Activated CD4-positive, alpha-beta memory T cell treated with anti-CD3 and anti-CD28 coated beads for 36 hours (primary cell): ENCODE measurements at regions not wholly inside any gene's neighbourhood (a gene's known extent, or its start where the extent isn't known, plus 50 kb on each side); places are given as distances from the start of the nearest gene placed in this dataset.
"Not testable (repeated sequence)": the region's sequence is repeated elsewhere in the genome, so short reads cannot be mapped to it uniquely, and the experiment has no call there.

Experiments
- CTCF ChIA-PET: fragments of 350-600 bp; sonication (Branson Sonifier 250); formaldehyde crosslinking; loops from one replicate; lab custom pipeline; 2021; ENCODE audit warnings: antibody characterized with exemption, inconsistent platforms; lab: Charles Lee
- POLR2A ChIA-PET: fragments of 350-600 bp; sonication (Branson Sonifier 250); formaldehyde crosslinking; loops from one replicate; lab custom pipeline; 2021; ENCODE audit warnings: antibody characterized with exemption; lab: Charles Lee
- DNase-seq: peaks from one replicate; pipeline ENCODE4 v3.0.0-alpha.2; 2020
- H3K27ac Mint-ChIP-seq: one replicate; pipeline ENCODE4 v1.8.0; 2021; ENCODE audit warnings: mixed read lengths
- H3K27me3 Mint-ChIP-seq: one replicate; pipeline ENCODE4 v1.8.0; 2021; ENCODE audit warnings: mixed read lengths
- H3K36me3 Mint-ChIP-seq: one replicate; pipeline ENCODE4 v1.8.0; 2021; ENCODE audit warnings: mixed read lengths
- H3K4me1 Mint-ChIP-seq: one replicate; pipeline ENCODE4 v1.8.0; 2021; ENCODE audit warnings: low read depth, mixed read lengths
- H3K4me3 Mint-ChIP-seq: one replicate; pipeline ENCODE4 v1.8.0; 2021; ENCODE audit warnings: mild to moderate bottlenecking, mixed read lengths
- H3K9me3 Mint-ChIP-seq: one replicate; pipeline ENCODE4 v1.8.0; 2021; ENCODE audit warnings: mixed read lengths
- intact Hi-C: fragments of 100-400 bp; cut with micrococcal nuclease; formaldehyde crosslinking; loops from one replicate; pipeline ENCODE4 v1.15.1; 2023

DNA sequence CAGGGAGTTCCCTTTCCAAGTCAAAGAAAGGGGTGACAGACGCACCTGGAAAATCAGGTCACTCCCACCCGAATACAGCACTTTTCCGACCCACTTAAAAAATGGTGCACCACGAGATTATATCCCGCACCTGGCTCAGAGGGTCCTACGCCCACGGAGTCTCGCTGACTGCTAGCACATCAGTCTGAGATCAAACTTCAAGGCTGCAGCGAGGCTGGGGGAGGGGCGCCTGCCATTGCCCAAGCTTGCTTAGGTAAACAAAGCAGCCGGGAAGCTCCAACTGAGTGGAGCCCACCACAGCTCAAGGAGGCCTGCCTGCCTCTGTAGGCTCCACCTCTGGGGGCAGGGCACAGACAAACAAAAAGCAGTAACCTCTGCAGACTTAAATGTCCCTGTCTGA lies 277.8 kb upstream of the ARHGAP42 start:
- intact Hi-C loops, POLR2A ChIA-PET, H3K36me3 Mint-ChIP-seq, H3K4me3 Mint-ChIP-seq, DNase-seq, H3K27ac Mint-ChIP-seq, CTCF ChIA-PET, H3K4me1 Mint-ChIP-seq, H3K27me3 Mint-ChIP-seq: not testable (repeated sequence)
- H3K9me3 Mint-ChIP-seq = peaks cover 18% of the 10 kb centered on the region

- intact Hi-C loops = no loop called here
- H3K27me3 Mint-ChIP-seq = no peaks in the 10 kb centered on the region
- peaks cover 33% of the 10 kb centered on the region for H3K9me3 Mint-ChIP-seq
- no peaks in the 10 kb centered on the region for H3K4me1 Mint-ChIP-seq
- H3K36me3 Mint-ChIP-seq = no peaks in the 10 kb centered on the region
- no peak overlapping the region for H3K4me3 Mint-ChIP-seq
- ChIA-PET POLR2A (no interaction called here), CTCF (no interaction called here)
- H3K27ac Mint-ChIP-seq = no peak overlapping the region
- DNase-seq = no peak
Observed at GRCh38 chr11:100419518-100419917, 267.6 kb upstream of the ARHGAP42 start.

DNA sequence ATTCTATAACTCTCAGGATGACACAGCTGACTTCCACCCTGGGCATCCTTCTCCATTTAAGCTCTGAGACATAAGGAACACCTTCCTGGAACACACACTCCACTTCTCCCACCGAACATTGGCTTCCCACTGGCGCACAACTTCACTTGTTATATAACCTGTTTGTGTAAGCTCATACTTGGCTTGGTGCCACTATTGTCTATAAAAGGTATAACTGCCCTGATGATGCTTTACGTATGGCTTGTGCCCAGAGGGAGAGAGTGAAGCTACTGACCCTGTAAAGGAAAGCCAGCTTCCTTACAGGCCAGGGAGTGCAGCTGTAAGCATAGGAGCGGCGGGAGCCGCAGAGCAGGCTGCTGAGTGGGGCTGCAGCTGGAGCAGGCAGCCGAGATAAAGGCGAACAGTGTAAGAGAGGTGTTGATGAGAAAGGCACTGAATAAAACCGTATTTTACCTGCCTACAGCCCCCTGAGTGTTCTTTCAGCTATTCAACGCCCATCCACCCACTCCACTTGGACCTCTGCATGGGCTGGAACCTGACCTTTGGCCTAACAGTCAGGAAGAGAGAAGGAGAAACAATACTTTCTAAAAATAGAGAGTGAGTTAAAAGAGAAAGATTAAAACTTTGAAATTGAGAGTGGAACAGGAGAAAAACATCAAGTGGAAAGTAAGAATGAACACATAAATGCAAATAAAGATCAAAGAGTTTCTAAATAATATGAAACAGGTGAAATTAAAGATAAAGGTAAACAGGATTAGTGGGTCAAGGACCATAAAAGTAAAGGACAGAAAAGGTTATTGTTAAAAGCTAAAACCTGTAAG lies 252.1 kb upstream of the ARHGAP42 start:
- H3K27ac Mint-ChIP-seq = no peak overlapping the region
- intact Hi-C loops = no loop called here

GRCh38 chr11:100438376-100438775 lies 248.7 kb upstream of the ARHGAP42 start:
- DNase-seq = no peak
- H3K27ac Mint-ChIP-seq = no peak overlapping the region
- ChIA-PET POLR2A (no interaction called here), CTCF (no interaction called here)
- H3K4me1 Mint-ChIP-seq = no peaks in the 10 kb centered on the region
- H3K4me3 Mint-ChIP-seq = no peak overlapping the region
- peaks cover 10% of the 10 kb centered on the region for H3K9me3 Mint-ChIP-seq
- no peaks in the 10 kb centered on the region for H3K27me3 Mint-ChIP-seq
- no peaks in the 10 kb centered on the region for H3K36me3 Mint-ChIP-seq
- intact Hi-C loops = no loop called here

More for the DNA sequence above, 252.1 kb upstream of the ARHGAP42 start:
- Mint-ChIP-seq H3K36me3 (no peaks in the 10 kb centered on the region), H3K27me3 (no peaks in the 10 kb centered on the region), H3K9me3 (peaks cover 5% of the 10 kb centered on the region), H3K4me3 (no peak overlapping the region), H3K4me1 (no peaks in the 10 kb centered on the region)
- DNase-seq = no peak
- ChIA-PET POLR2A (no interaction called here), CTCF (no interaction called here)

DNA sequence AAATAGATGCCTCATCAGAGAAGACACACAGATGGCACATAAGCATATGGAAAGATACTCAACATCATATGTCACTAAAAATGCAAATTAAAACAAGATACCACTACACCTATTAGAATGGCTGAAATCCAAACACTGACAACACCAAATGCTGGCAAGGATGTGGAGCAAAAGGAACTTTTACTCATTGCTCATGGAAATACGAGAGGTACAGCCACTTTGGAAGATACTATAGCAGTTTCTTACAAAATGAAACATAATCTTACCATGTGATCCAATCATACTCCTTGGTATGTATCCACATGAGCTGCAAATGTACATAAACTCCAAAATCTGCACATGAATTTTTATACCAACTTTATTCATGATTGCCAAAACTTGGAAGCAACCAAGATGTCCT lies 246.0 kb upstream of the ARHGAP42 start:
- Mint-ChIP-seq H3K27ac (no peak overlapping the region), H3K27me3 (no peaks in the 10 kb centered on the region), H3K36me3 (no peaks in the 10 kb centered on the region), H3K9me3 (peaks cover 10% of the 10 kb centered on the region), H3K4me1 (no peaks in the 10 kb centered on the region), H3K4me3 (no peak overlapping the region)
- POLR2A ChIA-PET = no interaction called here
- intact Hi-C loops = no loop called here
- CTCF ChIA-PET = no interaction called here
- no peak for DNase-seq

DNA sequence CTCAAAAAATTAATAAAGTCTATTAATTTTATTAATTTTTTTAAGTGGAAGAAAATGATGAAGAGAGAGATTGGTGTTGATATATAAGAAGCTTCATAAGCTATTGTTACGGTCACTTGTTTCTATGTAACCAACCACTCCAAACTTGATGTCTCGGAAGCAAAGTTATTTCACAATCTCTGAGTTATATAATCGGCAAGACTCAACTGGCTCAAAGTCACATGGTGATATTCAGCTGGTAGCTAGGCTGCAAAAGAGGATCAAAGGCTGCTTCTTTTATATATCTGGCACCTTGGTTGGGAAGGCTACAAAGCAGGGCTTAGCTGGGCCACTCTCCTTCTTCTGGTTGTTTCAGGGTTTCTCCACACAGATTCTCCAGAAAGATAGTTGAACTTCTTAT lies 245.1 kb upstream of the ARHGAP42 start:
- H3K9me3 Mint-ChIP-seq = peaks cover 13% of the 10 kb centered on the region
- no peak overlapping the region for H3K27ac Mint-ChIP-seq

DNA sequence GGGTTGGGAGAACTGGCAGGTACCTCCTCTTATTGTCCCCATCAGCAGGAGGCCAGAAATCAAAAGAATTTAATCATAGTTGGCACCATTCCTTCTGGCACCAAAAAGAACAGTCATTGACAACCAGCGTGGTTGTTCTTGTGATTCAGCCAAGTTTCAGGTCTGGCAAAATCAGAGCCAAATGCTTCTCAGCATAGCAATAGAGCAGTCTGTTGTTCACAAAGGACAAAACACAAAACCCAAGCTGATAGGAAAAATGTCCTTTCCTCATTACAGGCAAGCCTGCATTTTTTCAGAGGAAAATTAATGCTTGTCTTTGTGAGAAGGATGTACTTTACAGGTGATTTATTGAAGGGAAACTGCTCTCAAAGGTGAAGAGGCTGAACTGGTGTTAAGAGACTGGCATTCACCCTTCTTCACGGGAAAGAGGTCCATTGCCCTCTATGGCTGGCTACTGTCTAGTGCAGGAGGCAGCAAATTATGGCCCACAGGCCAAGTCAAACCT lies 241.8 kb upstream of the ARHGAP42 start:
- intact Hi-C loops = no loop called here
- no peak overlapping the region for H3K4me3 Mint-ChIP-seq
- H3K27me3 Mint-ChIP-seq = no peaks in the 10 kb centered on the region
- H3K36me3 Mint-ChIP-seq = no peaks in the 10 kb centered on the region
- CTCF ChIA-PET = no interaction called here
- no peaks in the 10 kb centered on the region for H3K4me1 Mint-ChIP-seq
- H3K27ac Mint-ChIP-seq = no peak overlapping the region
- peaks cover 19% of the 10 kb centered on the region for H3K9me3 Mint-ChIP-seq
- POLR2A ChIA-PET = no interaction called here
- no peak for DNase-seq

More for the DNA sequence above, 245.1 kb upstream of the ARHGAP42 start:
- POLR2A ChIA-PET = no interaction called here
- Mint-ChIP-seq H3K4me3 (no peak overlapping the region), H3K4me1 (no peaks in the 10 kb centered on the region), H3K36me3 (no peaks in the 10 kb centered on the region), H3K27me3 (no peaks in the 10 kb centered on the region)
- CTCF ChIA-PET = no interaction called here
- DNase-seq = no peak
- intact Hi-C loops = no loop called here

DNA sequence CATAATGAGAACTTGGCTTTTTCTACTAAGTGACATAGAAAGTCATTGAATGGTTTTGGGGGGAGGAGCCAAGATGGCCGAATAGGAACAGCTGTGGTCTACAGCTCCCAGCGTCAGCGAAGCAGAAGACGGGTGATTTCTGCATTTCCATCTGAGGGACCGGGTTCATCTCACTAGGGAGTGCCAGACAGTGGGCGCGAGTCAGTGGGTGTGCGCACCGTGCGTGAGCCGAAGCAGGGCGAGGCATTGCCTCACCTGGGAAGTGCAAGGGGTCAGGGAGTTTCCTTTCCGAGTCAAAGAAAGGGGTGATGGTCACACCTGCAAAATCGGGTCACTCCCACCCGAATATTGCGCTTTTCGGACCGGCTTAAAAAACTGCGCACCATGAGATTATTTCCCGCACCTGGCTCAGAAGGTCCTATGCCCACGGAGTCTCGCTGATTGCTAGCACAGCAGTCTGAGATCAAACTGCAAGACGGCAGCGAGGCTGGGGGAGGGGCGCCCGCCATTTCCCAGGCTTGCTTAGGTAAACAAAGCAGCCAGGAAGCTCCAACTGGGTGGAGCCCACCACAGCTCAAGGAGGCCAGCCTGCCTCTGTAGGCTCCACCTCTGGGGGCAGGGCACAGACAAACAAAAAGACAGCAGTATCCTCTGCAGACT lies 235.2 kb upstream of the ARHGAP42 start:
- H3K4me3 Mint-ChIP-seq, CTCF ChIA-PET, intact Hi-C loops: not testable (repeated sequence)

GRCh38 chr11:100459811-100460210 lies 227.3 kb upstream of the ARHGAP42 start:
- ChIA-PET CTCF (no interaction called here), POLR2A (no interaction called here)
- Mint-ChIP-seq H3K27ac (no peak overlapping the region), H3K27me3 (no peaks in the 10 kb centered on the region), H3K9me3 (peaks cover 6% of the 10 kb centered on the region), H3K4me3 (no peak overlapping the region), H3K4me1 (no peaks in the 10 kb centered on the region), H3K36me3 (no peaks in the 10 kb centered on the region)
- no peak for DNase-seq
- intact Hi-C loops = no loop called here

More for the DNA sequence above, 235.2 kb upstream of the ARHGAP42 start:
- H3K27me3 Mint-ChIP-seq, H3K27ac Mint-ChIP-seq, H3K4me1 Mint-ChIP-seq, DNase-seq, POLR2A ChIA-PET, H3K36me3 Mint-ChIP-seq: not testable (repeated sequence)
- H3K9me3 Mint-ChIP-seq = peaks cover 14% of the 10 kb centered on the region

DNA sequence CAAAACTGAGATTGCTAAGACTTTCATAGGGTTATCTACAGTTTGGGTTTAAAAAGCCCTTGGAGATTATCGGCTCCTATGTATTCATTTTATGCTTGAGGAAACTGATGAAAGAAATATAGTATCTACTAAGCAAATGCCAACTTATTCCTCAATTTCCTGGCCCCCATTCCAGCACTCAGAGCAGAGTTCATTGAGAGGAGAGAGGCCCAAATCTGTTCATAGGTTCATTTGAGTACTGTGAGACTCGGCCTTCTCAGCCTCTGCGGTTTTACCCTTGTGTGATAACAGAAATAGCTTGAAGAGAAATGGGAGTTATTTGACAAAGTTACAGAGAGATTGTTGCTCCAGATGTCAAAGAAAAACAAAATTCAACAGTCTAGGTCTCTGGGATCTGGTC lies 226.7 kb upstream of the ARHGAP42 start:
- intact Hi-C loops = no loop called here
- peaks cover 6% of the 10 kb centered on the region for H3K9me3 Mint-ChIP-seq
- ChIA-PET POLR2A (no interaction called here), CTCF (no interaction called here)
- H3K27me3 Mint-ChIP-seq = no peaks in the 10 kb centered on the region
- H3K27ac Mint-ChIP-seq = no peak overlapping the region
- DNase-seq = no peak
- no peaks in the 10 kb centered on the region for H3K36me3 Mint-ChIP-seq
- H3K4me1 Mint-ChIP-seq = no peaks in the 10 kb centered on the region
- no peak overlapping the region for H3K4me3 Mint-ChIP-seq

DNA sequence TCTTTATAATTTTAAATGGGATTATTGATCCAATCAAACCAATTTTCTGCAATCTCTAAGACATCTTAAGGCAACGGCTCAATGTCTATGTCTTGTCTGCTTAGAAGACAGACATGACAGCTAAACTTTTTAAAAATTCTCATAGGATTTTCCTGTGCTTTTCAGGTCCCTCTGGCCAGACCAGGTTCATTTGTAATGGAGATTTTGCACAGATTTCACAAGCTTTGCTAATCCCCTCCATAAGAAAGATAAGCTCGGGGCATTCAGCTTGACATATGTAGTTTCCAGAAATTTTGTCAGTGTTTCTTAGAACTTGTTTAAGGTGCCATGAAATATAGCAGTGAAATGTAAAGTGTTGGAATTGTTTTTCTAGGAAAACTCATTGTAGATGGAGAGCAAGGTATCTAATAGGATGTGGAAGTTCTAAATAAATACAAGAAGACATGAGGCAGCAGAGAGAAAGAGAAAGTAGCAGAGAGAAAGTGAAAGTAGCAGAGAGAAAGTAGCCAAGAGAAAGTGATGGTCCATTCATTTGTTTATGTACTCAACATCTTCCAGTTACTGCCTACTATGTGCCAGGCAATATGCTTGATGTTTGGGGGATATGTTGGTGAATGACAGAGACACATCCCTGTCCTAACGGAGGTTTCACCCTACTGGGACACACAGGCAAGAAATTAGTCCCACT lies 219.1 kb upstream of the ARHGAP42 start:
- Mint-ChIP-seq H3K27me3 (no peaks in the 10 kb centered on the region), H3K4me1 (no peaks in the 10 kb centered on the region), H3K27ac (no peak overlapping the region), H3K9me3 (peaks cover 20% of the 10 kb centered on the region), H3K4me3 (no peak overlapping the region), H3K36me3 (no peaks in the 10 kb centered on the region)
- no peak for DNase-seq
- intact Hi-C loops = no loop called here
- POLR2A ChIA-PET = no interaction called here
- CTCF ChIA-PET = no interaction called here

DNA sequence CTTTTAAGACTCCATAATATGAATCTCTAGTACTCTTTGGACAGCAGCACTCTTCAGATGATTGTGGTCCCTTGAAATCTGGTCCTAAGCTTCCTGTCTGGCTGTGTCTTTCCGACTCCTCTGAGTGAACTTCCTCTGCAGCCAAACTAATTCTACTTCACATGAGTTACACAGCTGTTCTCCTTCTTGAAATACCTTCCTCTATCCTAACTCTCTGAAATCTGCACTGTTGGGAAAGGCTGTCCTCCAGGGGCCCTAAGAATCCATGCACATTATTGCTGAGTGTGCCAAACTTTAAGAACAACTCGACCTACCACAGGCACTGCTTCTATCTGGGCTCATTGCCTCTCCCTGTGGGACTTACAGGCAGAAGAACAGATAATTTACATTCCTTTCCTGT lies 217.3 kb upstream of the ARHGAP42 start:
- POLR2A ChIA-PET = no interaction called here

More for the DNA sequence above, 217.3 kb upstream of the ARHGAP42 start:
- DNase-seq = no peak
- H3K4me3 Mint-ChIP-seq = no peak overlapping the region
- H3K4me1 Mint-ChIP-seq = no peaks in the 10 kb centered on the region
- no peak overlapping the region for H3K27ac Mint-ChIP-seq
- intact Hi-C loops = no loop called here
- CTCF ChIA-PET = no interaction called here
- peaks cover 24% of the 10 kb centered on the region for H3K9me3 Mint-ChIP-seq
- H3K36me3 Mint-ChIP-seq = no peaks in the 10 kb centered on the region
- H3K27me3 Mint-ChIP-seq = no peaks in the 10 kb centered on the region
